ENCODE measurements at regions not wholly inside any gene's neighbourhood (a gene's known extent, or its start where the extent isn't known, plus 50 kb on each side); places are given as distances from the start of the nearest gene placed in this dataset.

- H3K23ac ChIP-seq (ENCODE audit: insufficient read length, low read depth, low read length): no peak overlapping the region
- H3K56ac ChIP-seq (ENCODE audit: insufficient read length, low read depth, low read length): no peak overlapping the region
- no peaks in the 10 kb centered on the region for H3K79me1 ChIP-seq (ENCODE audit: insufficient read depth, low read depth, low read length, poor library complexity, severe bottlenecking)
- no peaks in the 10 kb centered on the region for H3K79me2 ChIP-seq (ENCODE audit: insufficient read depth, low read length)
- Mint-ChIP-seq H3K9me3 (peaks cover 2% of the 10 kb centered on the region in 2 experiments; a peak in 3 of 5 replicates), H3K27ac (no peak overlapping the region), H3K4me1 (no peaks in the 10 kb centered on the region), H3K27me3 (ENCODE audit: low read depth) (no peaks in the 10 kb centered on the region), H3K36me3 (ENCODE audit: insufficient read depth in 1 of 3, low read depth in 3 of 3) (no peaks in the 10 kb centered on the region; a peak in 1 of 7 replicates), H3K4me3 (no peak overlapping the region)
- H2AFZ ChIP-seq (ENCODE audit: low read length): no peak overlapping the region
- no peak overlapping the region for H3K18ac ChIP-seq (ENCODE audit: insufficient read length, low read depth, low read length)
- H2BK120ac ChIP-seq (ENCODE audit: low read depth, low read length, poor library complexity, severe bottlenecking): no peak overlapping the region
- H2AK5ac ChIP-seq (ENCODE audit: insufficient read length, low read length): no peak overlapping the region
- DNase-seq: no peak
- no peaks in the 10 kb centered on the region for H3K27me3 ChIP-seq (ENCODE audit: insufficient read depth, low read length)
- no peak overlapping the region for H2BK12ac ChIP-seq (ENCODE audit: insufficient read length, low read depth, low read length)
- no peak overlapping the region for H3K4me2 ChIP-seq (ENCODE audit: insufficient read depth, insufficient read length, low read length)
- no peak overlapping the region for H4K5ac ChIP-seq (ENCODE audit: insufficient read length, low read depth, low read length)
- H3T11ph ChIP-seq (ENCODE audit: low read length): no peak overlapping the region
- no peak overlapping the region for H4K8ac ChIP-seq (replicated peaks; ENCODE audit: insufficient read length, low read depth, low read length)
- no peaks in the 10 kb centered on the region for H3K4me1 ChIP-seq (ENCODE audit: insufficient read depth, low read length)
- H3K14ac ChIP-seq (ENCODE audit: insufficient read depth, low read length): no peak overlapping the region
- no peaks in the 10 kb centered on the region for H3K9me3 ChIP-seq (ENCODE audit: control insufficient read depth, low read depth, low read length)
- H3K9ac ChIP-seq (ENCODE audit: extremely low read depth, insufficient read length, low read length): no peak overlapping the region
- H4K20me1 ChIP-seq (ENCODE audit: control insufficient read depth, insufficient read depth, insufficient read length): no peaks in the 10 kb centered on the region
- H2BK15ac ChIP-seq (ENCODE audit: low read depth, low read length): no peak overlapping the region
- no peak overlapping the region for H4K91ac ChIP-seq (ENCODE audit: insufficient read length, low read depth, low read length)
- no peak overlapping the region for H3K4ac ChIP-seq (ENCODE audit: low read depth, low read length)
- H2BK20ac ChIP-seq (ENCODE audit: low read depth, low read length, poor library complexity, severe bottlenecking): no peak overlapping the region
- H3K23me2 ChIP-seq (ENCODE audit: insufficient read length, low read depth, low read length, poor library complexity, severe bottlenecking): no peaks in the 10 kb centered on the region
- no peak overlapping the region for H3K27ac ChIP-seq (ENCODE audit: insufficient read length, low read depth, low read length)
- WGBS (ENCODE audit: extremely low coverage, insufficient read length, low lambda C conversion rate): no CpG with 5 or more reads among the region's 3 CpGs
- no peak overlapping the region for H2BK5ac ChIP-seq (ENCODE audit: insufficient read length, low read length)
- TF ChIP-seq CTCF (conservative IDR thresholded peaks at IDR 0.05): no peak
Observed at GRCh38 chr5:122673343-122673742, 101.5 kb upstream of the SNX2 start.

Measured in H9 (cell line).